Esophagus squamous epithelium (tissue), 4 donors: ENCODE measurements at regions not wholly inside any gene's neighbourhood (a gene's known extent, or its start where the extent isn't known, plus 50 kb on each side); places are given as distances from the start of the nearest gene placed in this dataset.

Experiments used
- CTCF ChIP-seq, 6 experiments: fragments of 450-650 bp in 4 of 6; fragments of 200-600 bp in 2 of 6; sonication (generic) in 2 of 6; IDR thresholded peaks; one replicate each; pipeline ENCODE4 v1.5.1; 2016 to 2019; ENCODE audit warnings: antibody characterized with exemption in 6 of 6, mild to moderate bottlenecking in 4 of 6, moderate library complexity in 4 of 6
- POLR2A ChIP-seq, 4 donors: fragments of 450-650 bp; IDR thresholded peaks; one replicate each; pipeline ENCODE4 v1.6.1; 2017; ENCODE audit warnings: antibody characterized with exemption in 4 of 4, mild to moderate bottlenecking in 4 of 4, moderate library complexity in 3 of 4

- no peak for TF ChIP-seq CTCF (IDR thresholded peaks at IDR 0.05)
- TF ChIP-seq POLR2A (IDR thresholded peaks at IDR 0.05), result no peak
These were observed 251.5 kb upstream of the MGAT5 start for GRCh38 chr2:134002391-134002790.
